Cardiac septum (tissue), 1 donor: ENCODE measurements at regions not wholly inside any gene's neighbourhood (a gene's known extent, or its start where the extent isn't known, plus 50 kb on each side); places are given as distances from the start of the nearest gene placed in this dataset.
"Not testable (repeated sequence)": the region's sequence is repeated elsewhere in the genome, so short reads cannot be mapped to it uniquely, and the experiment has no call there.

Experiments used
- DNase-seq: peaks from one replicate; pipeline ENCODE4 v3.0.0-alpha.2; 2020; ENCODE audit warnings: low spot score
- intact Hi-C: fragments of 100-400 bp; cut with DNase I; formaldehyde crosslinking; loops from one replicate; pipeline ENCODE4 v1.14.0; 2022
- donor health status: DM: no; HTN: no; CAD: no.

GRCh38 chr9:31839273-31839672 is 545.2 kb upstream of the ACO1 start:
- intact Hi-C loops: no loop called here
- no peak for DNase-seq

- intact Hi-C loops: no loop called here
- no peak for DNase-seq
Observed at GRCh38 chr9:31840702-31841101, 543.7 kb upstream of the ACO1 start.

- DNase-seq: no peak
- intact Hi-C loops: no loop called here
Observed at GRCh38 chr9:31847963-31848362, 536.5 kb upstream of the ACO1 start.

- no peak for DNase-seq
- intact Hi-C loops: no loop called here
Observed at GRCh38 chr9:31848505-31849285, 535.7 kb upstream of the ACO1 start.

- intact Hi-C loops: no loop called here
- DNase-seq: no peak
Observed at GRCh38 chr9:31854187-31854586, 530.3 kb upstream of the ACO1 start.

- intact Hi-C loops: no loop called here
- no peak for DNase-seq
Observed at GRCh38 chr9:31868830-31869229, 515.6 kb upstream of the ACO1 start.

GRCh38 chr9:31870276-31870675 is 514.2 kb upstream of the ACO1 start:
- no peak for DNase-seq

GRCh38 chr9:31873722-31874121 is 510.7 kb upstream of the ACO1 start:
- intact Hi-C loops: no loop called here
- no peak for DNase-seq

More at GRCh38 chr9:31870276-31870675, 514.2 kb upstream of the ACO1 start:
- intact Hi-C loops: no loop called here

- DNase-seq: no peak
- intact Hi-C loops: no loop called here
Observed at GRCh38 chr9:31894008-31894407, 490.4 kb upstream of the ACO1 start.

- intact Hi-C loops: no loop called here
- no peak for DNase-seq
Observed at GRCh38 chr9:31908158-31908890, 476.1 kb upstream of the ACO1 start.

GRCh38 chr9:31908891-31909480 is 475.5 kb upstream of the ACO1 start:
- no peak for DNase-seq
- intact Hi-C loops: no loop called here

GRCh38 chr9:31912636-31913035 is 471.8 kb upstream of the ACO1 start:
- intact Hi-C loops: no loop called here
- DNase-seq: no peak

- DNase-seq: no peak
- intact Hi-C loops: no loop called here
Observed at GRCh38 chr9:31916591-31917241, 467.7 kb upstream of the ACO1 start.

GRCh38 chr9:31937737-31938136 is 446.7 kb upstream of the ACO1 start:
- DNase-seq, intact Hi-C loops: not testable (repeated sequence)

- intact Hi-C loops: no loop called here
- DNase-seq: no peak
Observed at GRCh38 chr9:31950756-31951155, 433.7 kb upstream of the ACO1 start.

- intact Hi-C loops: no loop called here
Observed at GRCh38 chr9:31958572-31958971, 425.9 kb upstream of the ACO1 start.

GRCh38 chr9:31969552-31969951 is 414.9 kb upstream of the ACO1 start:
- intact Hi-C loops: no loop called here
- no peak for DNase-seq

More at GRCh38 chr9:31958572-31958971, 425.9 kb upstream of the ACO1 start:
- DNase-seq: no peak

GRCh38 chr9:31983895-31984294 is 400.5 kb upstream of the ACO1 start:
- intact Hi-C loops: no loop called here
- no peak for DNase-seq

- DNase-seq: no peak
- intact Hi-C loops: no loop called here
Observed at GRCh38 chr9:31996331-31996730, 388.1 kb upstream of the ACO1 start.

- intact Hi-C loops: no loop called here
- no peak for DNase-seq
Observed at GRCh38 chr9:32004431-32005076, 379.9 kb upstream of the ACO1 start.
